VCaP (cell line): ENCODE measurements at regions not wholly inside any gene's neighbourhood (a gene's known extent, or its start where the extent isn't known, plus 50 kb on each side); places are given as distances from the start of the nearest gene placed in this dataset.

ENCODE experiments used
- H3K27ac ChIP-seq: fragments of 450-650 bp; 2 replicates; pipeline ENCODE4 v1.5.1; 2017
- TF ChIP-seq, protein P1 (sequence below): fragments of 450-650 bp; conservative IDR thresholded peaks from 2 replicates; pipeline ENCODE4 v1.5.1; 2017; ENCODE audit warnings: mild to moderate bottlenecking, moderate library complexity

DNA sequence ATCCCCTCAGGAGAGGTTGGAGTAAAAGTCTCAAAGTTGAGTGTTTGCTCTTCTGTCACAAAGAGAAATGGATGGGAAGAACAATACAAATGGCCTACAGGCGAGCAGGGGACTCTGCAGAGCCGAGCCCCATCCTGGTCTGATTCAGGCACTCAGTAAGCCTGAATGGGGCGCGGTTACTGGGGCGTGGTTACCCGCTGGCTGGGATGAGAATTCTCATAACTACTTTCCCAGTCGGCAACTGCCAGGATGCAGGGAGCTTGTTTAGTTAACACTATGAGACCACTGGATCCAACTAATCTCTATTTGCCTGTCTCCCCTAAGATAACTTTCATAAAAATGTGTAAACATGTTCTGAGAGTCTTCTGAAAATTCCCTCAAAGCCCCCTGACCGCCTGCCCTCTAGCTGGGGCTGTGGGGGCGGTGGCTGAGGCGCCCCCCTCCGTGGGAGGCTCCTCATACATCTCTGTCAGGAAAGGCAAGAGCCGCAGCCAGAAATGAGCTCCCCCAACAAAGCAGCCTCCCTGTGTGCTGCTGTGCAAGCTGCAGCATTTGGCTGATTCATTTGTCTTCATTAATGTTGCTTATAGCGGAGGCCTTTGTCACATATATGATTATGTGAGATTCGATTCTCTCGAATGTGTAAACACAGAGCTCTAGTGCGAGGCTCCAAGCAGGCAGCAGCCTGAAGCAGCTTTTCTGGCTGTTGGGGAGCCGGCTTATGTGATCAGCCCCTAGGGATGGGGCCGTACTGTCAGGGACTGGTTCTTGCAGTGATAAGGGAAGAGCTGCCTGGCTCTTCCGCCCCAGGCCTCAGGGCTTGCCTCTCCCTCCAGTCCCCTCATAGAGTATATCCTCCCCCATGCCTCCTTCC is 126.1 kb upstream of the ARHGAP5 start:
- TF ChIP-seq, protein P1, sequence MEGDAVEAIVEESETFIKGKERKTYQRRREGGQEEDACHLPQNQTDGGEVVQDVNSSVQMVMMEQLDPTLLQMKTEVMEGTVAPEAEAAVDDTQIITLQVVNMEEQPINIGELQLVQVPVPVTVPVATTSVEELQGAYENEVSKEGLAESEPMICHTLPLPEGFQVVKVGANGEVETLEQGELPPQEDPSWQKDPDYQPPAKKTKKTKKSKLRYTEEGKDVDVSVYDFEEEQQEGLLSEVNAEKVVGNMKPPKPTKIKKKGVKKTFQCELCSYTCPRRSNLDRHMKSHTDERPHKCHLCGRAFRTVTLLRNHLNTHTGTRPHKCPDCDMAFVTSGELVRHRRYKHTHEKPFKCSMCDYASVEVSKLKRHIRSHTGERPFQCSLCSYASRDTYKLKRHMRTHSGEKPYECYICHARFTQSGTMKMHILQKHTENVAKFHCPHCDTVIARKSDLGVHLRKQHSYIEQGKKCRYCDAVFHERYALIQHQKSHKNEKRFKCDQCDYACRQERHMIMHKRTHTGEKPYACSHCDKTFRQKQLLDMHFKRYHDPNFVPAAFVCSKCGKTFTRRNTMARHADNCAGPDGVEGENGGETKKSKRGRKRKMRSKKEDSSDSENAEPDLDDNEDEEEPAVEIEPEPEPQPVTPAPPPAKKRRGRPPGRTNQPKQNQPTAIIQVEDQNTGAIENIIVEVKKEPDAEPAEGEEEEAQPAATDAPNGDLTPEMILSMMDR = no peak

DNA sequence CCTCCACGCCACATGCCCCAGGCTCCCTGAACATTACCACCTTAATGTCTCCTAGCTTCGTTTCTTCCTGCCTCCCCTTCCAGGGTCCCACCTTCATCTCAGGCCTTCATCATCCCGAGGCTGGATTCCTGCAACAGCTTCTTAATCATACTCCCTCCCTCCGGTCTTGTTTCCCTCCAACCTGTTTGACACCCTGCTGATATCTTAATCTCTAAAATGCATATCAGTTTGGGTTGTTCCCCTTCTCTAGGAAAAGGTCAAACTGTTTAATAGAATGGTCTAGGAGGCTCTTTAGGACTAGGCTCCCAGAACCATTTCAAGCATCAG is 125.5 kb upstream of the ARHGAP5 start:
- TF ChIP-seq, protein P1 = no peak
- no peak overlapping the region for H3K27ac ChIP-seq

More for the DNA sequence above, 126.1 kb upstream of the ARHGAP5 start:
- no peak overlapping the region for H3K27ac ChIP-seq

DNA sequence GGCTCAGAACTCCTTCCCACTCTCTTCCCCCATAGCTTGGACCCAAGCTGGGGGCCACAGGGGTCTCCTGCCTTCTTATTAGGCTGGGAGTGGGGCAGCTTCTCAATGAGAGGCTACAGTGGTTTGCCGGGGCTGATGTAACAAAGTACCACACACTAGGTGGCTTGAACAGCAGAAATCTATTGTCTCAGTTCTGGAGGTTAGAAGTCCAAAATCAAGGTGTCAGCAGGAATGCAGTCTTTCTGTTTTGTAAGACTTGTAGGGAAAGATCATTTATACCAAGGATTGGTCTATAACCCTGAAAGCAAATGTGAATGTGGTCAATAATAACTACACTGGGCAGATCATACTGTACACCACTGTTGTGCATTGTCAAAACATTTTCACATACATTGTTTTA is 124.5 kb upstream of the ARHGAP5 start:
- TF ChIP-seq, protein P1 = no peak
- no peak overlapping the region for H3K27ac ChIP-seq

DNA sequence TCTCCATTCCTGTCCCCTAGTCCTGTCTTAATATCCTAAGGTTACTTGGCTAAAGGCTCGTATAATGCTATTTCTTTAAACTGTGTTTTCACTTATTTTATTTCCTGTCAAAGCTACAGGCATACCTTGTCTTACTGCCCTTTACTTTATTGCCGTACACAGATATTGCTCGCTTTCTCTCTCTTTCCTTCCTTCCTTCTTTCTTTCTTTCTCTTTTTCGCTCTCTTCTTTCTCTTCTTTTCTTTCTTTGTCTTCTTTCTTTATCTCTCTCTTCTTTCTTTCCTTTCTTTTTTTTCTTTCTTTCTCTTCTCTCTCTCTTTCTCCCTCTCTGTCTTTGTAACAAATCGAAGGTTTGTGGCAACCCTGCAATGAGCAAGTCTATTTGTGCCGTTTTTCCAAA is 123.9 kb upstream of the ARHGAP5 start:
- TF ChIP-seq, protein P1 = no peak
- no peak overlapping the region for H3K27ac ChIP-seq

DNA sequence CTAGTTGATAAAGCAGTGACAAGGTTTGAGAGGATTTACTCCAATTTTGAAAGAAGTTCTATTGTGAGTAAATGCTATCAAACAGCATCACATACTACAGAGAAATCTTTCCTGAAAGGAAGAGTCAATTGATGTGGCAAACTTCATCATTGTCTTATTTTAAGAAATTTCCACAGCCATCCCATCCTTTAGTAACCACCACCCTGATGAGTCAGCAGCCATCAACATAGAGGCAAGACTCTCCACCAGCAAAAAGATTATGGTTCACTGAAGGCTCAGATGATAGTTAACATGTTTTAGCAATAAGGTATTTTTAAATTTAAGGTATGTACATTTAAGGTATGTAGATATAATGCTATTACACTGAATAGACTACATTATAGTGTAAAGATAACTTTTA is 122.1 kb upstream of the ARHGAP5 start:
- TF ChIP-seq, protein P1 = no peak
- no peak overlapping the region for H3K27ac ChIP-seq

DNA sequence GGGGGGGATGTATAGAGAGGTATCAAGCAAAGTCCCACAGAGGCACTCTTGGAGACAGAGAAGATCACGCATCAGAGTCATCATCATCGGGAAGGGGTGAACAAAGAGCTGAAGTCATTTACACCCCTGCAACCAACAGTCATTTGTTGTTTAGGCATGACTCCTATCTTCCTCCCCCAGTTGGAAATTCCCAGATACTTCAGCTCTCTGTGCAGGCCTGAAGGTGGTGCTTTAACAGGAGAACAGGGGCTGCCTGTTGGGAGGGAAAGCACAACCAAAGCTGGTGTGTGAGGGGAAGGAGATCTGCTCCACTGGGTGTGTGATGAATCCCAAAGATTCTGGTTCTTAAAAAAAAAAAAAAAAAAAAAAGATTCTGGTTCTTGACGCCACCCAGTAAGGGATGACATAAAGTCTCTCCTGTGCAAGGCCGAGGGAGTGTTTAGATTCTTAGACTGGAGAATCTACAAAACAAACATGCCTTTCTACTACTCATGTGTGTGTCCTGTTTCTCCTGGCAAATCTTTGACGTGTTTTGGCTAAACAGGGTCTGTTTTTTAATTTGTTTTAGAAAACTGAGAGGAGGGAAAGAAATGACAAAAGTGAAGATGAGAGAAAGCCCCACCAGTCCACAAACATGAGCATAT is 121.0 kb upstream of the ARHGAP5 start:
- H3K27ac ChIP-seq = no peak overlapping the region
- TF ChIP-seq, protein P1 = no peak

DNA sequence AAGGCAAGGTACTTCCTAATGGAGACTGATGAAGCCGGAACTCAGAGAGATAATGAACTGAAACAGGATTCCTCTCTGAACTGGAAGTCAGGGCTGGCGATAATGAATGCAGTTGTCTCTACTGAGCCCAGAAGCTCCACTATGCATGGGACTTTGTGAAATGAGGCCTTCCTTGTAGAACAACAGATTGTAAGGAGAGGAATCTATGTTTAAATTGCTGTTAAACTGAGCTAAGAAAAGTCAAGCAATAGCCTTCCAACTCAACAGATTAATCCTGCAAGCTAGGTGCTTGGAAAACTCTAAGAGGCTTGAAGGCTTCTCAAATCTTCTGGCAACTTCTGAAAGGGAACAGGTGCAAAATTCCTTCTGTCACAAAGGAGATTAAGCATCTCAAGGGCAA is 119.5 kb upstream of the ARHGAP5 start:
- TF ChIP-seq, protein P1 = no peak
- H3K27ac ChIP-seq = no peak overlapping the region
